Activated T-cell treated with anti-CD3 and anti-CD28 coated beads for 24 hours (primary cell): ENCODE measurements at regions not wholly inside any gene's neighbourhood (a gene's known extent, or its start where the extent isn't known, plus 50 kb on each side); places are given as distances from the start of the nearest gene placed in this dataset.

Experiments
- DNase-seq: peaks from one replicate; pipeline ENCODE4 v3.0.0-alpha.2; 2020; ENCODE audit warnings: low read depth

GRCh38 chr4:128355305-128355704 lies 67.7 kb upstream of the PGRMC2 start:
- no peak for DNase-seq

DNA sequence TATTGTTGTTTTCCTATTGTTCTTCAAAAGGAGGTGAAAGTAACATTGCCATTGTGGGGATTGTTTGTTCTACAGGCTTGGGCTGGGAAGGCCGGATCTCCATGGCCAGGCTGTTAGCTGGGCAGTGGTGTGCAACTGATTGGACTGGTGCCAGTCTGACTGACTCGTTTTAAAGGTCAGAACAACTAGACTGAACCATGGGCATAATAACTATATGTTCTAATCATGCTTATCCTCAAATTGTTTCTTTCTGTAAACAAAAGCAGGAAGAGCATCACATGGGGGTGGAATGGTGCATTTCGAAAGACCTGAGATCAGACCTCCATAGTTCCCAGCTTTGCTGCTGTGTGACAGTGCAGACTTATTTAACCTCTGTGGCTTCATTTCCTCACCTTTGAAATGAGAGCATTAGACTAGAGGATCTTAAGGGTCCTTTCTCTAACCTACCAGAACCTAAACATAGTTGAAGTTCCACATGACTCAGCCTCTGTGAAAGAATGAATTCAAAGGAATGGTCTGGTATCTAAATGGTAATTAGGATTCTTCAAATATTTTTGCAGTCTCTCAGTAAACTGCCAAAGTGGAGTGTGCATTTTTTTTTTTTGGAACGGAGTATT lies 66.7 kb upstream of the PGRMC2 start:
- DNase-seq: no peak

GRCh38 chr4:128353791-128354190 lies 66.2 kb upstream of the PGRMC2 start:
- DNase-seq: no peak

DNA sequence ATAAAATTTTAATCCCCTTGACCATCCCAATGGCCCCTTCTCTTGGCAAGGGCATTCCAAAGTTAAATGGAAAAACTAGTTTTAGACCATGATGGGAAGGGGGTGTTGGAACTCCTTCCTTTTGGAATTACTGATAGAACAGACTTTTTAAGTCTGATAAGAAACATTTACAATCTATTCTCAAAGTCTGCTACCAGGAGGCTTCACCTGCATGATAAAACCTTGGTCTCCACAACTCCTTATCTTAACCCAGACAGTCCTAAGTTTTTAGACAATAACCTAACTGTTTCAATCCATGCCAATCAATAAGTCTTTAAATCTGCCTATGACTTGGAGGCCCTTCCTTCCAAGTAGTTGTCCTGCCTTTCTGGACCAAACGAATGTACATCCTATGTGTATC lies 63.9 kb upstream of the PGRMC2 start:
- DNase-seq: no peak

DNA sequence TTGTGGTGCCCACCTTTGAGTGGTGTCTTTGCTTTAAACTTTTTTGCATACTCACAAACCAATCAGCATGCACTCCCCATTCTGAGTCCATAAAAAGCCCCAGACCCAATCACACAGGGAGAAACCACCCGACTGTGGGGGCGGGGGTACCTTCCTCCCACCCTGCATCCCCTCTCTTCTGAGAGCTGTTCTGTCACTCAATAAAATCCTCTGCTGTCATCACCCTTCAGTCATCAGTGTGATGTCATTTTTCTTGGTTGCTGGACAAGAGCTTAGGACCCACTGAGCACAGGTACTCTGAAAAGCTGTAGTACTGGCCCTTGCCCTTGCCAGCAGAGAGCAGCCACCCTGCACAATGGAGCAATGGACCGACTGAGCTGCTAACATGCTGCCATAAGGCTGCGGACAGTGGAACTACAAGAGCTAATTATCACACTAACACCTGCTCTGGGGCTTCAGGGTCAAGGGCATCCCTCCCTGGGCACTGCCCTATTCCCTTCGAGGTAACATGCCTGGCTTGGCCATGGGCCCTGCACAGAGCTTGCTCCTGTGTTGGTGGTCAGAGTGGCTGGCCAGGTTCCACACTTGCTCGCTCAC lies 62.9 kb upstream of the PGRMC2 start:
- no peak for DNase-seq

GRCh38 chr4:128349921-128350320 lies 62.3 kb upstream of the PGRMC2 start:
- no peak for DNase-seq

DNA sequence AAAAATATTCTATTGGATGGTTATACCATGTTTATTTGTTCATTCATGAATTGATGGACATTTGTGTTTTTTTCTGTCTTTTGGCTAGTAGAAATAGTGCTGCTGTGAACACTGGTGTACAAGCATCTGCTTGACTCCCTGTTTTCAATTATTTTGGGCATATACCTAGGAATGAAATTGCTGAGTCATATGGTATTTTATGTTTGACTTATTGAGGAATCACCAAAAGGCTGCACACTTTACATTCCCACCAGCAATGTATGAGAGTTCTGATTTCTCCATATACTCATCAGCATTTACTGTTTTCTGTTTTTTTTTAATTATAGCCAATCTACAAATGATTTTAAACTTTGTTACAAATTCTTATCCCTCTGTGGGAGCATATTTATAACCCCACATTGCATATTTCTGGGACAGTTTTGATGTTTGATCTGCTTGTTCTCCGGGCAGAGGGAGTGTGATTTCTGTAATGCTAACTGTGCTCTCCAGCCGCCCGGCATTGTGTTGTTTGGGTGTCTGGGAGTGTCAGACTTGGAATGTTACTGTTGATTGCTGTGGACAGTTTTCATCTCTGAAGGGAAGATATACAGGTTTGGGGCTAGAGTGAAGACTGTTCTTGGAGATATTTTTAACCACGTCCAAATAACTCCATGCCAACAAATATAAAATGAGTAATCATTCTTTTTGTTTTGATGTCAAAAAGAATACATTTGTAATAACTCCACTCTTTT lies 60.5 kb upstream of the PGRMC2 start:
- DNase-seq: no peak

DNA sequence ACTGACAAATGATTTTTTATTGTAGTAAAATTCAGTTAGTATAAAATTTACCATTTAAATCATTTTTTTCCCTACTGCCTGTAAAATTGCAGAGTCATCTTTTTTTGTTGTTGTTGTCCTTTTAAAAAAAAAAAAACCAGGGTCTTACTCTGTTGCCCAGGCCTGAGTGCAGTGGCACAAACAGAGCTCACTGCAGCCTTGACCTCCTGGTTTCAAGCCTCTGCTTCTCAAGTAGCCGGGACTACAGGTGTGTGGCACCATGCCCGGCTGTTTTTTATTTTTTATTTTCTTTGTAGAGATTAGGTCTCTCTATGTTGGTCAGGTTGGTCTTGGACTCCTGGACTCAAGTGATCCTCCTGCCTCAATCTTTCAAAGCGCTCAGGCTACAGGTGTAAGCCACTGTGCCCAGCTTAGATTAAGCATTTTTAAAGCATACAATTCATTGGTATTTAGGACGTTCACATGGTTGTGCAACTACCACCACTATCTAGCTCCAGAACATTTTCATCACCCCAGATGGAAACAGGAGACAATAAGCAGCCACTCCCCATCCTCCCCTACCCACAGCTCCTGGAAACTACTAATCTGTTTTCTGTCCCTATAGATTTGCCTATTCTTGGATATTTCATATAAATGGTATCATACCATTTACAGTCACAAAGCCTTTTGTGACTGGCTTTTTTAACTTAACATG lies 59.7 kb upstream of the PGRMC2 start:
- no peak for DNase-seq

DNA sequence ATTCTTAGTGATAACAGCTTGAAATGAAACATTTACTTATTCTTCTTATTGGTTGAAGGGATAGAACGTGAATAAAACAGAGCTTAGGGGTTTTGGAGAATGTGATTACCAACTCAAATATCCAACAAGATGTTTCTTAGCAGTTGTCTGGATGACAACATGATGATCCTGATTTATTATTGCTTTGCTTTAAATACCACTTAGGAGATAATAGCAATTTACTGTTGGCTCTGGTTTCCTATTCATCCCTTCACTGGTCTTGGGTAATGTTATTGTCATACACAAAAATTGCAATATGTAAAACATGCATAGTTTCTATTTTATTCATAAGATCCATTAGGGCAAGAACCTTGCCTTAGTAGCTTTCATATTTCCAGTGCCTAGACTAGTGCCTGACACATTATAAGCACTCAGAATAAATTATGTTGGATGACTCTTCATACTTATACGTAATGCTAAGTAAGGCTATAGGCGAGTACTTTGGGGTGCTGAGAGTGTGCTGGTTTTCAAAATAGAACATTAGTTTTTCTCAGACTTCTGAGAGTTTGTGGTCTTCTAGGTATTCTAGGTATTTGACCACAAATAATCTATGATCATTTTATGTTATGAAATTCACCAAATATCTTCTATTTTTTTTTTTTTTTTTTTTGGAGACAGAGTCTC lies 58.6 kb upstream of the PGRMC2 start:
- no peak for DNase-seq

- no peak for DNase-seq
Observed at GRCh38 chr4:128345650-128346049, 58.0 kb upstream of the PGRMC2 start.

DNA sequence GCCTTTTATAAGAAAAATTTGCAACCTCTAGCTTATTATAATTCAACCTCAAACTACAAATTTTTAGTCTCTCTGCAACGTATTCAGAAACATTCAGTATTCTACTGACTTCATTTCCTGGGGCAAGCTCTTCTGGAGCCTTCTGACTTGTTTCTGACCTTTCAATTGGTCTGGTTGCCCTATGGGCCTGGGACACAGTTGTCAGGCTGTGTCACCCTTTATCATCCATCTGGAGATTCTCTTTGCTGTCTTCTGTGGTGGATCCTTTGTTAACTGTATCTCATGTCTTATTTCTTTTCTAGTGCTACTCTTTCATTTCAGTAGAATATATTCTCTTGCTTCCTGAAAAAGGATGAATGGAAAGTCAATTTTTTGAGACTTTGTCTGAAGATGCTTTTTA lies 55.1 kb upstream of the PGRMC2 start:
- no peak for DNase-seq

DNA sequence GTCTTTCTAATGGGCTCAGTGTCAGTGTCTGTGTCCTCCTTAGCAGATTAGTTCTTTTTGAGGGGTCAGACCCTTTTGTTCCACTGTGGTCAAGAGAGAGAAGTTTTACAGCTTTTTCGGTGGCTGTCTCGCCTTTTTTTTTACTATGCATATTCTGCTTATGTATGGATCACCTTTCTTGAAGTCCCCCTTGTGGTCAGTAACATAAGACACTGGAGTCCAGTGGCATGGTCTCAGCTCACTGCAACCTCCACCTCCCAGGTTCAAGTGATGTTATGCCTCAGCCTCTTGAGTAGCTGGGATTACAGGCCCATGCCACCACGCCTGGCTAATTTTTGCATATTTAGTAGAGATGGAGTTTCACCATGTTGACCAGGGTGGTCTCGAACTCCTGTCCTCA lies 54.0 kb upstream of the PGRMC2 start:
- DNase-seq: no peak

GRCh38 chr4:128338634-128339355 lies 51.2 kb upstream of the PGRMC2 start:
- DNase-seq: no peak

GRCh38 chr4:128337863-128338262 lies 50.2 kb upstream of the PGRMC2 start:
- DNase-seq: no peak
